Liver (tissue), 8 donors: ENCODE measurements at regions not wholly inside any gene's neighbourhood (a gene's known extent, or its start where the extent isn't known, plus 50 kb on each side); places are given as distances from the start of the nearest gene placed in this dataset.

Experiments
- DNase-seq: peaks from one replicate; pipeline ENCODE4 v3.0.0-alpha.2; 2017; ENCODE audit warnings: low spot score
- H3K27ac ChIP-seq, 2 donors: one replicate each; pipeline ENCODE4 v1.7.0; 2013; ENCODE audit warnings: inconsistent platforms in 2 of 2, low read length in 2 of 2, control low read depth in 1 of 2, low read depth in 1 of 2, mild to moderate bottlenecking in 1 of 2
- H3K27me3 ChIP-seq, 4 donors: one replicate each; pipeline versions ENCODE4 v1.6.1 to v1.7.0; 2013; ENCODE audit warnings: low read length in 3 of 4, inconsistent platforms in 1 of 4, mild to moderate bottlenecking in 1 of 4, moderate library complexity in 1 of 4; ENCODE audit not compliant: control insufficient read depth in 4 of 4, insufficient read depth in 4 of 4
- H3K36me3 ChIP-seq, 4 donors: one replicate each; pipeline versions ENCODE4 v1.6.1 to v1.7.0; 2013; ENCODE audit warnings: low read length in 3 of 4, mild to moderate bottlenecking in 3 of 4, low read depth in 1 of 4, moderate library complexity in 1 of 4; ENCODE audit not compliant: control insufficient read depth in 4 of 4, insufficient read depth in 3 of 4
- H3K4me1 ChIP-seq, 4 donors: one replicate each; pipeline versions ENCODE4 v1.6.1 to v1.7.0; 2013; ENCODE audit warnings: low read length in 3 of 4, mild to moderate bottlenecking in 3 of 4, moderate library complexity in 1 of 4; ENCODE audit not compliant: control insufficient read depth in 4 of 4, insufficient read depth in 4 of 4
- H3K4me3 ChIP-seq, 3 donors: one replicate each; pipeline versions ENCODE4 v1.6.1 to v1.7.0; 2013; ENCODE audit warnings: low read length in 3 of 3, control low read depth in 1 of 3, low read depth in 1 of 3, mild to moderate bottlenecking in 1 of 3
- H3K9ac ChIP-seq, 2 donors: one replicate each; pipeline ENCODE4 v1.7.0; 2013; ENCODE audit warnings: low read length in 2 of 2, mild to moderate bottlenecking in 2 of 2, moderate library complexity in 2 of 2, control low read depth in 1 of 2, low read depth in 1 of 2
- H3K9me3 ChIP-seq, 4 donors: one replicate each; pipeline versions ENCODE4 v1.6.1 to v1.7.0; 2013; ENCODE audit warnings: low read length in 3 of 4; ENCODE audit not compliant: control insufficient read depth in 4 of 4
- ATF3 ChIP-seq: IDR thresholded peaks from 2 replicates; pipeline ENCODE4 v1.6.1; 2016; ENCODE audit warnings: antibody characterized with exemption
- CTCF ChIP-seq: fragments of 150-350 bp; IDR thresholded peaks from 2 replicates; pipeline ENCODE4 v1.5.1; 2017; ENCODE audit warnings: improper control_type of control experiment, low read depth, low read length; ENCODE audit not compliant: missing input control
- EGR1 ChIP-seq, 2 donors: IDR thresholded peaks; 2 replicates each; pipeline ENCODE4 v1.6.1; 2016 to 2018; ENCODE audit warnings: antibody characterized with exemption in 2 of 2, low read depth in 2 of 2
- FOXA1 ChIP-seq: IDR thresholded peaks from 2 replicates; pipeline ENCODE4 v1.6.1; 2016; ENCODE audit warnings: antibody characterized with exemption
- FOXA2 ChIP-seq: IDR thresholded peaks from 2 replicates; pipeline ENCODE4 v1.6.1; 2016; ENCODE audit warnings: antibody characterized with exemption
- GABPA ChIP-seq, 2 donors: IDR thresholded peaks in 1 of 2; conservative IDR thresholded peaks in 1 of 2; 2 replicates each; pipeline ENCODE4 v1.6.1; 2016; ENCODE audit warnings: antibody characterized with exemption in 2 of 2, mild to moderate bottlenecking in 1 of 2, moderate library complexity in 1 of 2
- HNF4G ChIP-seq: IDR thresholded peaks from 2 replicates; pipeline ENCODE4 v1.6.1; 2016; ENCODE audit warnings: antibody characterized with exemption
- JUND ChIP-seq, 2 donors: IDR thresholded peaks; 2 replicates each; pipeline ENCODE4 v1.6.1; 2016; ENCODE audit warnings: antibody characterized with exemption in 2 of 2
- MAX ChIP-seq: IDR thresholded peaks from 2 replicates; pipeline ENCODE4 v1.6.1; 2016; ENCODE audit warnings: antibody characterized with exemption
- NR2F2 ChIP-seq: IDR thresholded peaks from 2 replicates; pipeline ENCODE4 v1.6.1; 2016; ENCODE audit warnings: antibody characterized with exemption
- RAD21 ChIP-seq, 2 donors: IDR thresholded peaks; 2 replicates each; pipeline ENCODE4 v1.6.1; 2016; ENCODE audit warnings: antibody characterized with exemption in 2 of 2, mild to moderate bottlenecking in 2 of 2
- REST ChIP-seq: IDR thresholded peaks from 2 replicates; pipeline ENCODE4 v1.6.1; 2016; ENCODE audit warnings: antibody characterized with exemption, mild to moderate bottlenecking
- RXRA ChIP-seq, 2 donors: IDR thresholded peaks; 2 replicates each; pipeline ENCODE4 v1.6.1; 2017 to 2018; ENCODE audit warnings: antibody characterized with exemption in 2 of 2, mild to moderate bottlenecking in 1 of 2
- SP1 ChIP-seq: IDR thresholded peaks from 2 replicates; pipeline ENCODE4 v1.6.1; 2018; ENCODE audit warnings: antibody characterized with exemption, mild to moderate bottlenecking
- TAF1 ChIP-seq: conservative IDR thresholded peaks from 2 replicates; pipeline ENCODE4 v1.6.1; 2016; ENCODE audit warnings: antibody characterized with exemption, mild to moderate bottlenecking
- YY1 ChIP-seq: IDR thresholded peaks from 2 replicates; pipeline ENCODE4 v1.6.1; 2016; ENCODE audit warnings: antibody characterized with exemption, mild to moderate bottlenecking
- ZBTB33 ChIP-seq: IDR thresholded peaks from 2 replicates; pipeline ENCODE4 v1.6.1; 2016; ENCODE audit warnings: antibody characterized with exemption
- WGBS: extraction: QIAGEN DNeasy Blood & Tissue Kit; methylation state at CpG from one replicate; pipeline ENCODE4 v1.1.7; 2013; 5-methylcytosine and 5-hydroxymethylcytosine counted together
- donor health status: healthy.
- donor health status: healthy.
- donor health status: healthy.
- donor health status: healthy.
- donor health status: healthy.

- Histone ChIP-seq H3K27ac (no peak overlapping the region), H3K4me1 (no peaks in the 10 kb centered on the region), H3K36me3 (no peaks in the 10 kb centered on the region), H3K27me3 (no peaks in the 10 kb centered on the region), H3K9ac (no peak overlapping the region), H3K9me3 (no peaks in the 10 kb centered on the region), H3K4me3 (no peak overlapping the region)
- no peak for DNase-seq
- WGBS: 89% methylated on average over 3 of the region's 3 CpGs
- no peak for TF ChIP-seq GABPA (IDR thresholded peaks at IDR 0.05 in 1 of 2, conservative IDR thresholded peaks at IDR 0.05 in 1 of 2)
- no peak for TF ChIP-seq MAX
- TF ChIP-seq CTCF: no peak
- no peak for TF ChIP-seq YY1
- no peak for TF ChIP-seq FOXA2
- TF ChIP-seq JUND (IDR thresholded peaks at IDR 0.05): no peak
- no peak for TF ChIP-seq RAD21 (IDR thresholded peaks at IDR 0.05)
- TF ChIP-seq RXRA (IDR thresholded peaks at IDR 0.05): no peak
- TF ChIP-seq FOXA1: no peak
- TF ChIP-seq TAF1: no peak
- TF ChIP-seq ATF3: no peak
Observed at GRCh38 chr18:56210520-56210919, 427.9 kb downstream of the TXNL1 start.

- Histone ChIP-seq H3K9me3 (peaks cover 0 to 3% (median 0%) of the 10 kb centered on the region in 4 donors), H3K27ac (no peak overlapping the region), H3K27me3 (no peaks in the 10 kb centered on the region), H3K4me3 (no peak overlapping the region), H3K9ac (no peak overlapping the region), H3K4me1 (no peaks in the 10 kb centered on the region), H3K36me3 (no peaks in the 10 kb centered on the region)
- DNase-seq: no peak
- WGBS: 93% methylated on average over 6 of the region's 6 CpGs
- TF ChIP-seq ATF3 (no peak), CTCF (no peak), RAD21 (IDR thresholded peaks at IDR 0.05) (no peak), REST (no peak), JUND (IDR thresholded peaks at IDR 0.05) (no peak), FOXA2 (no peak), EGR1 (IDR thresholded peaks at IDR 0.05; ENCODE audit: low read depth in 2 of 2) (no peak), MAX (no peak), NR2F2 (no peak), YY1 (no peak), ZBTB33 (no peak), HNF4G (no peak), RXRA (IDR thresholded peaks at IDR 0.05) (no peak), FOXA1 (no peak), GABPA (IDR thresholded peaks at IDR 0.05 in 1 of 2, conservative IDR thresholded peaks at IDR 0.05 in 1 of 2) (no peak), SP1 (no peak)
Observed at GRCh38 chr18:56207989-56208388, 430.4 kb downstream of the TXNL1 start.
